H9 (cell line): ENCODE measurements at regions not wholly inside any gene's neighbourhood (a gene's known extent, or its start where the extent isn't known, plus 50 kb on each side); places are given as distances from the start of the nearest gene placed in this dataset.

Experiments used
- DNase-seq: peaks from one replicate; pipeline ENCODE4 v3.0.0-alpha.2; 2017
- H2AFZ ChIP-seq: one replicate; pipeline ENCODE4 v1.6.1; 2013; ENCODE audit warnings: mild to moderate bottlenecking, low read length, control low read depth, moderate library complexity
- H2AK5ac ChIP-seq: 2 replicates; pipeline ENCODE4 v1.6.1; 2013; ENCODE audit warnings: low read length, control low read depth, mixed read lengths; ENCODE audit not compliant: insufficient read length
- H2BK120ac ChIP-seq: one replicate; pipeline ENCODE4 v1.6.1; 2013; ENCODE audit warnings: low read depth, mild to moderate bottlenecking, low read length, control low read depth, inconsistent platforms; ENCODE audit not compliant: poor library complexity, severe bottlenecking
- H2BK12ac ChIP-seq: 2 replicates; pipeline ENCODE4 v1.6.1; 2013; ENCODE audit warnings: low read length, control low read depth, mixed read lengths, low read depth; ENCODE audit not compliant: insufficient read length
- H2BK15ac ChIP-seq: 2 replicates; pipeline ENCODE4 v1.6.1; 2013; ENCODE audit warnings: low read depth, low read length, control low read depth
- H2BK20ac ChIP-seq: one replicate; pipeline ENCODE4 v1.6.1; 2013; ENCODE audit warnings: low read depth, mild to moderate bottlenecking, low read length, control low read depth, inconsistent platforms; ENCODE audit not compliant: poor library complexity, severe bottlenecking
- H2BK5ac ChIP-seq: 2 replicates; pipeline ENCODE4 v1.6.1; 2013; ENCODE audit warnings: low read length, control low read depth, mixed read lengths; ENCODE audit not compliant: insufficient read length
- H3K14ac ChIP-seq: 2 replicates; pipeline ENCODE4 v1.6.1; 2013; ENCODE audit warnings: low read length, control low read depth; ENCODE audit not compliant: insufficient read depth
- H3K18ac ChIP-seq: 2 replicates; pipeline ENCODE4 v1.6.1; 2013; ENCODE audit warnings: low read depth, mild to moderate bottlenecking, mixed read lengths, low read length, control low read depth; ENCODE audit not compliant: insufficient read length
- H3K23ac ChIP-seq: 2 replicates; pipeline ENCODE4 v1.6.1; 2013; ENCODE audit warnings: low read length, control low read depth, mixed read lengths, low read depth; ENCODE audit not compliant: insufficient read length
- H3K23me2 ChIP-seq: 2 replicates; pipeline ENCODE4 v1.6.1; 2013; ENCODE audit warnings: low read depth, mild to moderate bottlenecking, mixed read lengths, low read length, control low read depth; ENCODE audit not compliant: insufficient read length, poor library complexity, severe bottlenecking
- H3K27ac ChIP-seq: 2 replicates; pipeline ENCODE4 v1.5.1; 2013; ENCODE audit warnings: low read length, control low read depth, mixed read lengths, low read depth; ENCODE audit not compliant: insufficient read length
- H3K27me3 ChIP-seq: 2 replicates; pipeline ENCODE4 v1.6.1; 2013; ENCODE audit warnings: low read length, control low read depth, inconsistent platforms; ENCODE audit not compliant: insufficient read depth
- H3K4ac ChIP-seq: 2 replicates; pipeline ENCODE4 v1.6.1; 2013; ENCODE audit warnings: low read depth, mild to moderate bottlenecking, control low read depth, inconsistent platforms, low read length, moderate library complexity
- H3K4me1 ChIP-seq: 2 replicates; pipeline ENCODE4 v1.6.1; 2013; ENCODE audit warnings: low read length, control low read depth, inconsistent platforms; ENCODE audit not compliant: insufficient read depth
- H3K4me2 ChIP-seq: 2 replicates; pipeline ENCODE4 v1.6.1; 2013; ENCODE audit warnings: low read length, control low read depth, mixed read lengths; ENCODE audit not compliant: insufficient read length, insufficient read depth
- H3K56ac ChIP-seq: 2 replicates; pipeline ENCODE4 v1.6.1; 2013; ENCODE audit warnings: low read depth, mild to moderate bottlenecking, mixed read lengths, low read length, control low read depth; ENCODE audit not compliant: insufficient read length
- H3K79me1 ChIP-seq: 2 replicates; pipeline ENCODE4 v1.6.1; 2013; ENCODE audit warnings: low read depth, mild to moderate bottlenecking, moderate library complexity, low read length, control low read depth, inconsistent platforms; ENCODE audit not compliant: insufficient read depth, poor library complexity, severe bottlenecking
- H3K79me2 ChIP-seq: 2 replicates; pipeline ENCODE4 v1.6.1; 2013; ENCODE audit warnings: low read length, control low read depth, inconsistent platforms; ENCODE audit not compliant: insufficient read depth
- H3K9ac ChIP-seq: 2 replicates; pipeline ENCODE4 v1.6.1; 2013; ENCODE audit warnings: low read length, control low read depth, mixed read lengths; ENCODE audit not compliant: insufficient read length; ENCODE audit errors: extremely low read depth
- H3K9me3 ChIP-seq: one replicate; pipeline ENCODE4 v1.6.1; 2013; ENCODE audit warnings: low read depth, low read length, inconsistent platforms; ENCODE audit not compliant: control insufficient read depth
- H3T11ph ChIP-seq: one replicate; pipeline ENCODE4 v1.6.1; 2013; ENCODE audit warnings: mild to moderate bottlenecking, low read length, control low read depth, inconsistent platforms
- H4K20me1 ChIP-seq: one replicate; pipeline ENCODE4 v1.6.1; 2013; ENCODE audit not compliant: control insufficient read depth, insufficient read length, insufficient read depth
- H4K5ac ChIP-seq: 2 replicates; pipeline ENCODE4 v1.6.1; 2013; ENCODE audit warnings: low read depth, mild to moderate bottlenecking, mixed read lengths, low read length, control low read depth; ENCODE audit not compliant: insufficient read length
- H4K8ac ChIP-seq: replicated peaks from 2 replicates; pipeline ENCODE4 v1.6.1; 2013; ENCODE audit warnings: low read length, control low read depth, mixed read lengths, low read depth; ENCODE audit not compliant: insufficient read length
- H4K91ac ChIP-seq: 2 replicates; pipeline ENCODE4 v1.6.1; 2013; ENCODE audit warnings: low read depth, mild to moderate bottlenecking, moderate library complexity, mixed read lengths, low read length, control low read depth; ENCODE audit not compliant: insufficient read length
- H3K27ac Mint-ChIP-seq, 3 experiments: 2 replicates in 2 of 3; 3 replicates in 1 of 3; pipeline ENCODE4 v1.8.0; 2020 to 2021; ENCODE audit warnings: mixed read lengths in 3 of 3, mild to moderate bottlenecking in 1 of 3, moderate library complexity in 1 of 3
- H3K27me3 Mint-ChIP-seq: 2 replicates; pipeline ENCODE4 v1.8.0; 2021; ENCODE audit warnings: low read depth, mild to moderate bottlenecking, moderate library complexity, mixed read lengths
- H3K36me3 Mint-ChIP-seq, 3 experiments: 2 replicates in 2 of 3; 3 replicates in 1 of 3; pipeline ENCODE4 v1.8.0; 2020 to 2021; ENCODE audit warnings: low read depth in 3 of 3, mixed read lengths in 3 of 3; ENCODE audit not compliant: insufficient read depth in 1 of 3
- H3K4me1 Mint-ChIP-seq, 2 experiments: 2 replicates each; pipeline ENCODE4 v1.8.0; 2020; ENCODE audit warnings: mixed read lengths in 2 of 2
- H3K4me3 Mint-ChIP-seq, 2 experiments: 2 replicates in 1 of 2; 3 replicates in 1 of 2; pipeline ENCODE4 v1.8.0; 2020 to 2021; ENCODE audit warnings: mild to moderate bottlenecking in 2 of 2, mixed read lengths in 2 of 2, moderate library complexity in 1 of 2
- H3K9me3 Mint-ChIP-seq, 2 experiments: 2 replicates in 1 of 2; 3 replicates in 1 of 2; pipeline ENCODE4 v1.8.0; 2020; ENCODE audit warnings: mild to moderate bottlenecking in 2 of 2, mixed read lengths in 2 of 2, moderate library complexity in 1 of 2
- CTCF ChIP-seq: fragments of 200-600 bp; sonication (generic); conservative IDR thresholded peaks from 3 replicates; pipeline ENCODE4 v1.8.0; 2021; ENCODE audit warnings: antibody characterized with exemption, mild to moderate bottlenecking
- WGBS: extraction: QIAGEN DNeasy Blood & Tissue Kit; methylation state at CpG from one replicate; pipeline ENCODE4 v1.1.7; 2013; ENCODE audit warnings: missing lambda C conversion rate, low lambda C conversion rate, mixed read lengths; ENCODE audit not compliant: insufficient read length; ENCODE audit errors: extremely low coverage; 5-methylcytosine and 5-hydroxymethylcytosine counted together

DNA sequence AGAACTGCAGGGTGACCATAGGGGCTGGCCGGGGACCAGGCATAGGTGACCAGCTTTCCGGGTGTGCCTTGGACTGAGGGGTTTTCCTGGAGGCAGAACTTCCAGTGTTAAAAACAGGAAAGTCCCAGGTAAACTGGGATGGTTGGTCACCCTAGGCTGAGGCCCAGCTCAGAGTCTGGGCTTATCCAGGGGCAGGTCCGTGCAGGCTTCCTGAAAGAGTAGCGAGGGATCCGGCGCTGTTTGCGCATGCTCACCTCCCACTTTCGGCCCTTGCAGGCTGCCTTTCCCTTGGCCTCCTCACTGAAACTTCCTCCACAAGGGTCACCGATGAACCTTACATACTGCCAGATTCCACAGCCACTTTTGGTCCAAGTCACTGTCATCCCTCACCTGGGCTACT lies 119.8 kb upstream of the PLET1 start:
- Histone ChIP-seq H3K9ac (no peak overlapping the region), H3K79me2 (no peaks in the 10 kb centered on the region), H3K9me3 (no peaks in the 10 kb centered on the region), H3K27me3 (no peaks in the 10 kb centered on the region), H3K4ac (no peak overlapping the region), H4K8ac (no peak overlapping the region), H3K18ac (no peak overlapping the region), H3K23ac (no peak overlapping the region), H3K4me1 (peaks cover 2% of the 10 kb centered on the region; the same call in 1 of the 2 replicates), H4K5ac (no peak overlapping the region), H3K27ac (no peak overlapping the region), H2AFZ (no peak overlapping the region), H3K56ac (no peak overlapping the region), H4K20me1 (no peaks in the 10 kb centered on the region), H3K23me2 (no peaks in the 10 kb centered on the region), H3K4me2 (no peak overlapping the region), H3T11ph (no peak overlapping the region), H2BK15ac (no peak overlapping the region), H3K14ac (no peak overlapping the region), H2BK5ac (no peak overlapping the region), H2BK120ac (no peak overlapping the region), H4K91ac (no peak overlapping the region), H3K79me1 (no peaks in the 10 kb centered on the region), H2BK20ac (no peak overlapping the region), H2BK12ac (no peak overlapping the region), H2AK5ac (no peak overlapping the region)
- Mint-ChIP-seq H3K27ac (no peak overlapping the region), H3K4me1 (0 out of 4 replicates have a peak, but pooled peaks cover 3 to 5% of the 10 kb centered on the region in 2 experiments), H3K36me3 (no peaks in the 10 kb centered on the region), H3K9me3 (no peaks in the 10 kb centered on the region), H3K27me3 (peaks cover 2% of the 10 kb centered on the region; the same call in 1 of the 2 replicates), H3K4me3 (no peak overlapping the region)
- no CpG with 5 or more reads among the region's 9 CpGs for WGBS
- TF ChIP-seq CTCF = no peak
- DNase-seq = no peak
